AG04449 (cell line): ENCODE measurements at regions not wholly inside any gene's neighbourhood (a gene's known extent, or its start where the extent isn't known, plus 50 kb on each side); places are given as distances from the start of the nearest gene placed in this dataset.

Experiments used
- CTCF ChIA-PET: fragments of 350-600 bp; formaldehyde crosslinking; extraction: SDS; loops from one replicate; lab custom pipeline; 2021; ENCODE audit warnings: antibody characterized with exemption; lab: Yijun Ruan, JAX
- POLR2A ChIA-PET: fragments of 400-600, 350-600 bp; formaldehyde crosslinking; extraction: SDS; loops from one replicate; lab custom pipeline; 2020; ENCODE audit warnings: antibody characterized with exemption, inconsistent platforms; lab: Yijun Ruan, JAX
- DNase-seq: peaks from one replicate; pipeline ENCODE4 v3.0.0-alpha.2; 2010; ENCODE audit warnings: low read depth, low spot score
- H3K4me3 ChIP-seq: 2 replicates; pipeline ENCODE4 v1.5.1; 2011; ENCODE audit warnings: low read depth, mild to moderate bottlenecking, control low read depth, low read length
- CTCF ChIP-seq: IDR thresholded peaks from one replicate; pipeline ENCODE4 v1.5.1; 2011; ENCODE audit warnings: mild to moderate bottlenecking, moderate library complexity, low read length, control low read depth, inconsistent platforms; ENCODE audit not compliant: insufficient read depth; ENCODE audit errors: missing control alignments

GRCh38 chr13:97588993-97589392 is 155.0 kb downstream of the RAP2A start:
- ChIA-PET POLR2A (no interaction called here), CTCF (no interaction called here)
- H3K4me3 ChIP-seq = no peak overlapping the region
- TF ChIP-seq CTCF = no peak
- DNase-seq = no peak

GRCh38 chr13:97600458-97601075 is 166.6 kb downstream of the RAP2A start:
- TF ChIP-seq CTCF = no peak
- no peak overlapping the region for H3K4me3 ChIP-seq
- POLR2A ChIA-PET = no interaction called here
- no peak for DNase-seq
- CTCF ChIA-PET = no interaction called here

- CTCF ChIA-PET = no interaction called here
- POLR2A ChIA-PET = no interaction called here
- no peak for TF ChIP-seq CTCF
- DNase-seq = no peak
- no peak overlapping the region for H3K4me3 ChIP-seq
These were observed 181.3 kb downstream of the RAP2A start for GRCh38 chr13:97615266-97615665.

GRCh38 chr13:97616385-97616784 is 182.4 kb downstream of the RAP2A start:
- no peak for DNase-seq
- CTCF ChIA-PET = no interaction called here
- H3K4me3 ChIP-seq = no peak overlapping the region
- POLR2A ChIA-PET = no interaction called here
- no peak for TF ChIP-seq CTCF

- CTCF ChIA-PET = no interaction called here
These were observed 187.1 kb downstream of the RAP2A start for GRCh38 chr13:97621025-97621424.

GRCh38 chr13:97621631-97622030 is 187.7 kb downstream of the RAP2A start:
- DNase-seq = no peak
- no peak for TF ChIP-seq CTCF
- POLR2A ChIA-PET = no interaction called here
- H3K4me3 ChIP-seq = no peak overlapping the region
- CTCF ChIA-PET = no interaction called here

More at GRCh38 chr13:97621025-97621424, 187.1 kb downstream of the RAP2A start:
- POLR2A ChIA-PET = no interaction called here
- no peak for DNase-seq
- TF ChIP-seq CTCF = no peak
- H3K4me3 ChIP-seq = no peak overlapping the region
